ENCODE measurements at regions not wholly inside any gene's neighbourhood (a gene's known extent, or its start where the extent isn't known, plus 50 kb on each side); places are given as distances from the start of the nearest gene placed in this dataset.

- DNase-seq (no peak), ATAC-seq (ENCODE audit: insufficient read depth, low FRiP score) (no peak)
- H3K27ac ChIP-seq (ENCODE audit: low read depth in 1 of 2, low read length in 1 of 2): no peak overlapping the region
- no peaks in the 10 kb centered on the region for H3K36me3 ChIP-seq (ENCODE audit: control insufficient read depth in 4 of 4, insufficient read depth in 4 of 4, low read length in 4 of 4)
- TF ChIP-seq CTCF (IDR thresholded peaks at IDR 0.05; ENCODE audit: control extremely low read depth, extremely low read depth): no peak
- H3K4me3 ChIP-seq: no peak overlapping the region
- H3K9ac ChIP-seq (ENCODE audit: insufficient read depth in 1 of 2, low read length in 2 of 2): no peak overlapping the region
- peaks cover 0 to 4% (median 2%) of the 10 kb centered on the region in 3 donors for H3K27me3 ChIP-seq (ENCODE audit: control insufficient read depth in 3 of 3, insufficient read depth in 3 of 3, low read length in 2 of 3)
- H3K9me3 ChIP-seq (ENCODE audit: control insufficient read depth in 4 of 4, insufficient read depth in 3 of 4, low read length in 3 of 4): peaks cover 0 to 9% (median 3%) of the 10 kb centered on the region in 4 donors
- H3K4me1 ChIP-seq (ENCODE audit: control insufficient read depth in 5 of 5, insufficient read depth in 5 of 5, low read length in 5 of 5): no peaks in the 10 kb centered on the region
- WGBS, 2 donors: 92% methylated on average over 7 of the region's 7 CpGs
Measured at GRCh38 chr6:40321616-40322015, 265.5 kb downstream of the LRFN2 start.

GRCh38 chr6:40320947-40321346 lies 266.2 kb downstream of the LRFN2 start:
- H3K36me3 ChIP-seq (ENCODE audit: control insufficient read depth in 4 of 4, insufficient read depth in 4 of 4, low read length in 4 of 4): no peaks in the 10 kb centered on the region
- no peak for ATAC-seq (ENCODE audit: insufficient read depth, low FRiP score)
- no peak overlapping the region for H3K27ac ChIP-seq (ENCODE audit: low read depth in 1 of 2, low read length in 1 of 2)
- peaks cover 0 to 9% (median 3%) of the 10 kb centered on the region in 4 donors for H3K9me3 ChIP-seq (ENCODE audit: control insufficient read depth in 4 of 4, insufficient read depth in 3 of 4, low read length in 3 of 4)
- 74 to 88% methylated on average over 2 of the region's 2 CpGs for WGBS, 2 donors
- TF ChIP-seq CTCF (IDR thresholded peaks at IDR 0.05; ENCODE audit: control extremely low read depth, extremely low read depth): no peak
- peaks cover 0 to 4% (median 2%) of the 10 kb centered on the region in 3 donors for H3K27me3 ChIP-seq (ENCODE audit: control insufficient read depth in 3 of 3, insufficient read depth in 3 of 3, low read length in 2 of 3)
- H3K4me3 ChIP-seq: no peak overlapping the region
- H3K4me1 ChIP-seq (ENCODE audit: control insufficient read depth in 5 of 5, insufficient read depth in 5 of 5, low read length in 5 of 5): no peaks in the 10 kb centered on the region
- H3K9ac ChIP-seq (ENCODE audit: insufficient read depth in 1 of 2, low read length in 2 of 2): no peak overlapping the region
- DNase-seq: no peak

- no peak overlapping the region for H3K4me3 ChIP-seq
Measured at GRCh38 chr6:40320441-40320840, 266.7 kb downstream of the LRFN2 start.

More at GRCh38 chr6:40320441-40320840, 266.7 kb downstream of the LRFN2 start:
- H3K9ac ChIP-seq (ENCODE audit: insufficient read depth in 1 of 2, low read length in 2 of 2): no peak overlapping the region
- H3K4me1 ChIP-seq (ENCODE audit: control insufficient read depth in 5 of 5, insufficient read depth in 5 of 5, low read length in 5 of 5): no peaks in the 10 kb centered on the region
- H3K27me3 ChIP-seq (ENCODE audit: control insufficient read depth in 3 of 3, insufficient read depth in 3 of 3, low read length in 2 of 3): peaks cover 0 to 4% (median 2%) of the 10 kb centered on the region in 3 donors
- no peak for DNase-seq
- no peak for ATAC-seq (ENCODE audit: insufficient read depth, low FRiP score)
- no peak overlapping the region for H3K27ac ChIP-seq (ENCODE audit: low read depth in 1 of 2, low read length in 1 of 2)
- no peaks in the 10 kb centered on the region for H3K36me3 ChIP-seq (ENCODE audit: control insufficient read depth in 4 of 4, insufficient read depth in 4 of 4, low read length in 4 of 4)
- H3K9me3 ChIP-seq (ENCODE audit: control insufficient read depth in 4 of 4, insufficient read depth in 3 of 4, low read length in 3 of 4): peaks cover 0 to 9% (median 3%) of the 10 kb centered on the region in 4 donors
- WGBS, 2 donors: 83 to 95% methylated on average over 3 of the region's 3 CpGs
- TF ChIP-seq CTCF (IDR thresholded peaks at IDR 0.05; ENCODE audit: control extremely low read depth, extremely low read depth): no peak
